Fibroblast of peridontal ligament (primary cell): ENCODE measurements at regions not wholly inside any gene's neighbourhood (a gene's known extent, or its start where the extent isn't known, plus 50 kb on each side); places are given as distances from the start of the nearest gene placed in this dataset.

Experiments
- DNase-seq: peaks from one replicate; pipeline ENCODE4 v3.0.0-alpha.2; 2010; ENCODE audit errors: extremely low read depth

GRCh38 chr18:30527917-30528316 is 514.6 kb downstream of the DSC3 start:
- no peak for DNase-seq

- no peak for DNase-seq
Observed at GRCh38 chr18:30527226-30527625, 515.3 kb downstream of the DSC3 start.

- DNase-seq: no peak
Observed at GRCh38 chr18:30522288-30522929, 520.1 kb downstream of the DSC3 start.

- DNase-seq: no peak
Observed at GRCh38 chr18:30514059-30514458, 528.5 kb downstream of the DSC3 start.

- DNase-seq: no peak
Observed at GRCh38 chr18:30512872-30513271, 529.7 kb downstream of the DSC3 start.

GRCh38 chr18:30510882-30511281 is 531.7 kb downstream of the DSC3 start:
- DNase-seq: no peak

GRCh38 chr18:30501594-30501993 is 540.9 kb downstream of the DSC3 start:
- DNase-seq: no peak

- DNase-seq: no peak
Observed at GRCh38 chr18:30500240-30500945, 542.1 kb downstream of the DSC3 start.

GRCh38 chr18:30499721-30500120 is 542.8 kb downstream of the DSC3 start:
- DNase-seq: no peak

GRCh38 chr18:30492552-30493129 is 549.9 kb downstream of the DSC3 start:
- DNase-seq: no peak

GRCh38 chr18:30491815-30492551 is 550.6 kb downstream of the DSC3 start:
- DNase-seq: no peak

GRCh38 chr18:30489890-30490643 is 552.5 kb downstream of the DSC3 start:
- DNase-seq: no peak

- no peak for DNase-seq
Observed at GRCh38 chr18:30487962-30488361, 554.6 kb downstream of the DSC3 start.

- DNase-seq: no peak
Observed at GRCh38 chr18:30486856-30487255, 555.7 kb downstream of the DSC3 start.

- DNase-seq: no peak
Observed at GRCh38 chr18:30485078-30485477, 557.5 kb downstream of the DSC3 start.

GRCh38 chr18:30481871-30482270 is 560.7 kb downstream of the DSC3 start:
- no peak for DNase-seq

- no peak for DNase-seq
Observed at GRCh38 chr18:30469091-30469490, 573.5 kb downstream of the DSC3 start.

GRCh38 chr18:30465096-30465495 is 577.4 kb downstream of the DSC3 start:
- DNase-seq: no peak

GRCh38 chr18:30457156-30457555 is 585.4 kb downstream of the DSC3 start:
- no peak for DNase-seq

- DNase-seq: no peak
Observed at GRCh38 chr18:30455741-30456140, 586.8 kb downstream of the DSC3 start.

- DNase-seq: no peak
Observed at GRCh38 chr18:30454920-30455319, 587.6 kb downstream of the DSC3 start.

GRCh38 chr18:30451981-30452380 is 590.6 kb downstream of the DSC3 start:
- DNase-seq: no peak
